NB4 (cell line): ENCODE measurements at regions not wholly inside any gene's neighbourhood (a gene's known extent, or its start where the extent isn't known, plus 50 kb on each side); places are given as distances from the start of the nearest gene placed in this dataset.

Source experiments
- CTCF ChIP-seq: IDR thresholded peaks from one replicate; pipeline ENCODE4 v1.5.1; 2012; ENCODE audit warnings: low read depth, low read length
- MAX ChIP-seq: IDR thresholded peaks from 2 replicates; pipeline ENCODE4 v1.6.1; 2011; ENCODE audit warnings: low read depth, low read length
- MYC ChIP-seq: IDR thresholded peaks from 2 replicates; pipeline ENCODE4 v1.6.1; 2011; ENCODE audit warnings: low read depth, low read length
- POLR2A ChIP-seq: IDR thresholded peaks from 2 replicates; pipeline ENCODE4 v1.6.1; 2011; ENCODE audit warnings: mild to moderate bottlenecking; ENCODE audit not compliant: insufficient read length; ENCODE audit errors: extremely low read depth

- TF ChIP-seq MYC (no peak), POLR2A (no peak), CTCF (no peak), MAX (no peak)
Observed at GRCh38 chr5:88663793-88664216, 219.2 kb downstream of the MEF2C start.
